Large intestine (tissue), 3 donors: ENCODE measurements at regions not wholly inside any gene's neighbourhood (a gene's known extent, or its start where the extent isn't known, plus 50 kb on each side); places are given as distances from the start of the nearest gene placed in this dataset.
"Not testable (repeated sequence)": the region's sequence is repeated elsewhere in the genome, so short reads cannot be mapped to it uniquely, and the experiment has no call there.

Experiments used
- DNase-seq, 2 donors: peaks; one replicate each; pipeline versions ENCODE4 v3.0.0 to v3.0.0-alpha.2; 2013
- H3K27ac ChIP-seq: one replicate; pipeline ENCODE4 v1.5.1; 2013; ENCODE audit warnings: low read length
- H3K27me3 ChIP-seq: 2 replicates; pipeline ENCODE4 v1.6.1; 2013; ENCODE audit warnings: low read length; ENCODE audit not compliant: control insufficient read depth, insufficient read depth
- H3K36me3 ChIP-seq: 2 replicates; pipeline ENCODE4 v1.6.1; 2013; ENCODE audit warnings: low read length; ENCODE audit not compliant: control insufficient read depth, insufficient read depth
- H3K4me1 ChIP-seq: one replicate; pipeline ENCODE4 v1.6.1; 2013; ENCODE audit warnings: low read length; ENCODE audit not compliant: control insufficient read depth, insufficient read depth
- H3K4me3 ChIP-seq: one replicate; pipeline ENCODE4 v1.5.1; 2013; ENCODE audit warnings: low read length
- H3K9me3 ChIP-seq: one replicate; pipeline ENCODE4 v1.6.1; 2013; ENCODE audit warnings: mild to moderate bottlenecking, low read depth, low read length, moderate library complexity; ENCODE audit not compliant: control insufficient read depth
- WGBS: methylation state at CpG from one replicate; pipeline ENCODE4 v1.1.5; 2013; ENCODE audit warnings: low lambda C conversion rate; ENCODE audit not compliant: insufficient coverage; 5-methylcytosine and 5-hydroxymethylcytosine counted together

GRCh38 chr7:116399819-116400218 is 99.7 kb upstream of the CAV2 start:
- DNase-seq, result no peak
- H3K4me3 ChIP-seq, result no peak overlapping the region
- H3K27me3 ChIP-seq, result no peaks in the 10 kb centered on the region
- H3K27ac ChIP-seq, result no peak overlapping the region
- no peaks in the 10 kb centered on the region for H3K4me1 ChIP-seq
- no peaks in the 10 kb centered on the region for H3K9me3 ChIP-seq
- H3K36me3 ChIP-seq, result no peaks in the 10 kb centered on the region

GRCh38 chr7:116400522-116400921 is 99.0 kb upstream of the CAV2 start:
- H3K27me3 ChIP-seq, result no peaks in the 10 kb centered on the region
- H3K36me3 ChIP-seq, result no peaks in the 10 kb centered on the region
- 100% methylated on average over 1 of the region's 3 CpGs for WGBS
- H3K27ac ChIP-seq, result no peak overlapping the region
- no peaks in the 10 kb centered on the region for H3K9me3 ChIP-seq
- no peak overlapping the region for H3K4me3 ChIP-seq
- DNase-seq, result no peak
- no peaks in the 10 kb centered on the region for H3K4me1 ChIP-seq

- Histone ChIP-seq H3K27me3 (no peaks in the 10 kb centered on the region), H3K9me3 (no peaks in the 10 kb centered on the region), H3K27ac (no peak overlapping the region), H3K4me3 (no peak overlapping the region), H3K4me1 (no peaks in the 10 kb centered on the region), H3K36me3 (no peaks in the 10 kb centered on the region)
- DNase-seq, result no peak
Measured at GRCh38 chr7:116401711-116402110, 97.8 kb upstream of the CAV2 start.

GRCh38 chr7:116403265-116403664 is 96.3 kb upstream of the CAV2 start:
- Histone ChIP-seq H3K9me3 (no peaks in the 10 kb centered on the region), H3K27me3 (no peaks in the 10 kb centered on the region), H3K4me3 (no peak overlapping the region), H3K4me1 (no peaks in the 10 kb centered on the region), H3K27ac (no peak overlapping the region), H3K36me3 (no peaks in the 10 kb centered on the region)
- WGBS, result 80% methylated on average over 1 of the region's 1 CpG
- no peak for DNase-seq

- WGBS, result no CpG with 5 or more reads among the region's 3 CpGs
- Histone ChIP-seq H3K4me3 (no peak overlapping the region), H3K4me1 (no peaks in the 10 kb centered on the region), H3K36me3 (no peaks in the 10 kb centered on the region), H3K27ac (no peak overlapping the region), H3K9me3 (no peaks in the 10 kb centered on the region), H3K27me3 (no peaks in the 10 kb centered on the region)
- no peak for DNase-seq
Measured at GRCh38 chr7:116404389-116404788, 95.1 kb upstream of the CAV2 start.

GRCh38 chr7:116405810-116406209 is 93.7 kb upstream of the CAV2 start:
- DNase-seq, result no peak
- Histone ChIP-seq H3K4me3 (no peak overlapping the region), H3K4me1 (no peaks in the 10 kb centered on the region), H3K9me3 (no peaks in the 10 kb centered on the region), H3K36me3 (no peaks in the 10 kb centered on the region), H3K27ac (no peak overlapping the region), H3K27me3 (no peaks in the 10 kb centered on the region)
- WGBS, result 96% methylated on average over 2 of the region's 2 CpGs

GRCh38 chr7:116407165-116407564 is 92.4 kb upstream of the CAV2 start:
- no peaks in the 10 kb centered on the region for H3K9me3 ChIP-seq
- WGBS, result 100% methylated on average over 1 of the region's 3 CpGs
- no peak overlapping the region for H3K27ac ChIP-seq
- H3K4me3 ChIP-seq, result no peak overlapping the region
- H3K36me3 ChIP-seq, result no peaks in the 10 kb centered on the region
- no peaks in the 10 kb centered on the region for H3K27me3 ChIP-seq
- DNase-seq, result no peak
- no peaks in the 10 kb centered on the region for H3K4me1 ChIP-seq

GRCh38 chr7:116408166-116408565 is 91.4 kb upstream of the CAV2 start:
- Histone ChIP-seq H3K27me3 (no peaks in the 10 kb centered on the region), H3K4me1 (no peaks in the 10 kb centered on the region), H3K36me3 (no peaks in the 10 kb centered on the region), H3K27ac (no peak overlapping the region), H3K9me3 (no peaks in the 10 kb centered on the region), H3K4me3 (no peak overlapping the region)
- WGBS, result 80% methylated on average over 1 of the region's 2 CpGs
- DNase-seq, result no peak

GRCh38 chr7:116408831-116409453 is 90.6 kb upstream of the CAV2 start:
- WGBS, result no CpG with 5 or more reads among the region's 28 CpGs
- not testable (repeated sequence) for H3K4me1 ChIP-seq, H3K27me3 ChIP-seq, H3K27ac ChIP-seq, H3K9me3 ChIP-seq, H3K36me3 ChIP-seq, H3K4me3 ChIP-seq, DNase-seq

- not testable (repeated sequence) for H3K4me1 ChIP-seq, H3K36me3 ChIP-seq, H3K27ac ChIP-seq, H3K27me3 ChIP-seq, H3K9me3 ChIP-seq, H3K4me3 ChIP-seq, DNase-seq
- WGBS, result no CpG with 5 or more reads among the region's 3 CpGs
Measured at GRCh38 chr7:116410694-116411093, 88.8 kb upstream of the CAV2 start.

- no peaks in the 10 kb centered on the region for H3K9me3 ChIP-seq
- peak; percentile 33 to 70 for DNase-seq
- no CpG with 5 or more reads among the region's 7 CpGs for WGBS
- H3K27me3 ChIP-seq, result no peaks in the 10 kb centered on the region
- H3K36me3 ChIP-seq, result no peaks in the 10 kb centered on the region
- no peak overlapping the region for H3K4me3 ChIP-seq
- peak overlapping the region; percentile 22 for H3K27ac ChIP-seq
- peaks cover 3% of the 10 kb centered on the region for H3K4me1 ChIP-seq
Measured at GRCh38 chr7:116417593-116418345, 81.8 kb upstream of the CAV2 start.
